HT1080 (cell line): ENCODE measurements at regions not wholly inside any gene's neighbourhood (a gene's known extent, or its start where the extent isn't known, plus 50 kb on each side); places are given as distances from the start of the nearest gene placed in this dataset.
"Not testable (repeated sequence)": the region's sequence is repeated elsewhere in the genome, so short reads cannot be mapped to it uniquely, and the experiment has no call there.

ENCODE experiments used
- DNase-seq: peaks from one replicate; pipeline ENCODE4 v3.0.0-alpha.2; 2015; ENCODE audit warnings: low read depth

- DNase-seq = no peak
These were observed 291.2 kb downstream of the TEX29 start for GRCh38 chr13:111611651-111612050.

- no peak for DNase-seq
These were observed 292.4 kb downstream of the TEX29 start for GRCh38 chr13:111612886-111613285.

DNA sequence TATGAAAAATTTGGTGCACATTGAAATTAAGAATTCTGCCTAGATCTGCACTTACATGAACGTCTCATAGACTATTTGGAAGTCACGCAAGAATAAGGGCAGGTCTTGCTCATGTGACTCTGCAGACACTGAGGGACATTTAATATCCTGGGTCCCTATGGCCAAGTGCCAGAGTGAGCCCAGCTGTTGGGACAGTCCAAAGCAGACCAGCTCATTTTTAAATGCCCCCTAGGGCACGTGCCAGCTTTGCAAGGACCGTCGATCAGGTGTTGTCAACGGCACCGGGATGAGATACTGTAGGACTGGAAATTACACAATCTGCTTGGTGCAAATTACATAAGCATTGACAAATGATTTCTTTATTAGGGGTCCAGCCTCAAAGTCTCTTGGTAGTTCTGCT is 293.6 kb downstream of the TEX29 start:
- no peak for DNase-seq

- no peak for DNase-seq
These were observed 294.2 kb downstream of the TEX29 start for GRCh38 chr13:111614613-111615012.

GRCh38 chr13:111616203-111616602 is 295.8 kb downstream of the TEX29 start:
- no peak for DNase-seq

GRCh38 chr13:111620166-111620565 is 299.7 kb downstream of the TEX29 start:
- no peak for DNase-seq

DNA sequence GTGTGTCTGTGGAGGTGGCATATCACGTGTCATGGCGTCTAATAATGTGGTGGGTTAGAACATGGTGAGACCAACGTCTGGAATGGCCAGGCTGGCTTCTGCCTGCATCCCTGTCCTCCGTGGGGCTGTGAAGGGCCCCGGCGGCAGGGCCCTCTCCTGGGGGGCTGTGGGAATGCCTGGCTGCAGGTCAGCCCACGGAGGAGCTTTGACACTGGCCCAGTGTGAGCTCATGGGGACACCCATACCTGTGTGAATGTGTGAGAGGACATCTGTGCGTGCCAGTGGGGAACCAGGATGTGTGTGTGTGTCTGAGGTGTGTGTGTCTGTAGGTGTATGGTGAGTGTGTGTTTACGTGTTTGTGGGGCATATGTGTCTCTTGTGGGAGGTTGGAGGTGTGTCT is 300.1 kb downstream of the TEX29 start:
- DNase-seq = no peak

GRCh38 chr13:111621164-111621563 is 300.7 kb downstream of the TEX29 start:
- DNase-seq = no peak

- no peak for DNase-seq
These were observed 301.6 kb downstream of the TEX29 start for GRCh38 chr13:111622051-111622531.

DNA sequence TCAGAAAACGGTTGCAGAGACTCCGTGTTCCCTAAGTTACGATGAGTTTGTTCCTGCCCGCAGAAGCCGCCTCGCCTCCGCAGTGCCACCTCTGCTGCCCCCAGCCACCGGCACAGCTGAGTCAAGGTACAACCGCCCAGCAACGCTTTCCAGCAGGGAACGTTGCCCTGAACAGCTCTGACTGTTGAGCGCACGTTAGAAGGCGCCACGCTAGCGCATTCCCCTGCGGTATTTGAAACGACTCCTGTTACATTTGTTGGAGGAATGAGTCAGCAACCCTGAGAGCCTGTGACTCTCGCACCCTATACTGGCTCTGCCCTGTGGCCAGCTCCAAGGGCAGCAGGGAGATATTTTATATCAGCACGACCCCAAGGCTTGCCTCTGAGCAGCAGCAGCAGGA is 302.8 kb downstream of the TEX29 start:
- peak; percentile 52 for DNase-seq

GRCh38 chr13:111623743-111624505 is 303.5 kb downstream of the TEX29 start:
- no peak for DNase-seq

GRCh38 chr13:111625526-111626315 is 305.3 kb downstream of the TEX29 start:
- DNase-seq = no peak

DNA sequence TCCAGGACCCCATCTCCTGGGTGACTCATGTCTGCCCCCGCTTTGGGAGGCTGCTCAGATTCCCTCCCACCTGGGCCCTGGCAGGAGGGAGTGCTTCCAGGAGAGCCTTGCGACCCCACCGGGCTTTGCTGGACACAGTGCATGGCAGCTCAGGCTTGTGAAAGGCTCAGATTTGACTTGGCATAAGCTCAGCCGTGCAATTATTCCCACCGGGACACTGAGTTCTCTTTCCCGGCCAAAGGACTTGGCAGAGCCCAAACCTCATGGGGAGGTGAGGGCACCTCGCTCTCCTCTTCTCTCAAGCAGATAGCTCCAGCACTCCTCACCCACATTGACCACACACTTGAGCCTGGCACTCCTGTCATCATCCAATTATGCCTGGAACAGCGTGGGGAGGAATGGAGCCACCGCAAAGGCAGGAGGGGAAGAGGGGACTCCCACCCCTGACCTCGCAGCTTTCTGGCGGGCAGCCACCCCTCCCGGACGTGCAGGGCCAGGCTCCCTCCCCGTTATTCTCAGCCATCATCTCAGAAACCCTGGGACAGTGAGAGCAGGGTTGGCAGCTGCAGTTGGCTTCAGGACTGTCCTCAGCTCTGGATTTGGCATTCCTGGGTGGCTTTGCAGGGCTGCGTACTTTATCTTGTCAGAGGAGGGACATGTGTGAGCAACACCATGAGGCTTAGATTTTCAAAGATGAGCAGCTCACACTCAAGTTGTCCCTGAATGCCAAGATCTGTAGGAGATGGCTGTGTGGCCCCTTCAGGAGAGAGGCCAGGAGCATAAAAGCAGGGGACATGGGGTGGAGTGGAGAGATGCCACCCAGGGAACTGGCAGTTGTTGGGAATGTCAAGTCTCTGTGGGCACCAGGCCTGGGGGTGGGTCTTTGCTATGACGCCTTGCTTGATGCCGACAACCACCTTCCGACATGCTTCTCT is 306.2 kb downstream of the TEX29 start:
- no peak for DNase-seq

- no peak for DNase-seq
These were observed 307.2 kb downstream of the TEX29 start for GRCh38 chr13:111627596-111627995.

GRCh38 chr13:111629016-111629415 is 308.6 kb downstream of the TEX29 start:
- no peak for DNase-seq

GRCh38 chr13:111629457-111629856 is 309.0 kb downstream of the TEX29 start:
- no peak for DNase-seq

DNA sequence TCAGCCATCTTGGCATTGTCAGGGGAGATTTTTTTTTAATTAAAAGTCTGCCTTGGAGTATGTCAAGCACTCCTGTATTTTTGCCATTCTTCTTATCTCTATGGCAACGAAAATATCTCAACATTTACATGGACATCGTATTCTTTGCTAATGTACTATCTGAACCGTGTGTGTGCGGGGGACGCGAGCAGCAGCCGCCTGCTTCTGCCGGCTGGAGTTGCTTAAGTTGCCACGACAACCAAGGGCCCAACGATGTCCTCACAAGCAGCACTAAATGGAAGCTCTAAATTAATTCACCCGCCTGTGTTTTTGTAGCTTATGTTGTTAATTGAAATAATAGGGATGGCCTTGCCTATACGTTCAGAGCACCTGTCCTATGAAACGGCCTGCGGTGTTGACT is 309.5 kb downstream of the TEX29 start:
- no peak for DNase-seq

DNA sequence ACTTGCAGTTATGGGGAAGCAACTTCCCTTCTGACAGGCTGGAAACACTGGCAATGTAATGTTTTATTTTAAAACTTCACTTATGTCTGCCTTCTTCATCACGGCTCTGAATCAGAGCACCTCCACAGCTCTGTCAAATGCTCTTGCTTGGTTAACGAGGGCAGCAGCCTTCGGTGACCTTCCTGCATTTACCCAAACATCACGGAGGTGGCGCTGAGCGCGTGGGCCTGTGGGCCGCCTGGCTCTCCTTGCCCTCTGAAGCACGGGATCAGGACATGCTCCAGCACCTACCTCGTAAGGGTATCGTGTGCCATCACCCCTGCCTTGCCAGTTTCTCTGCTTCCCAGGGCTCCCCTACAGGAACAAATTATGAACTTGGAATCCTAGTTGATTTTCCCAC is 310.0 kb downstream of the TEX29 start:
- no peak for DNase-seq

GRCh38 chr13:111631271-111631670 is 310.8 kb downstream of the TEX29 start:
- DNase-seq = not testable (repeated sequence)

DNA sequence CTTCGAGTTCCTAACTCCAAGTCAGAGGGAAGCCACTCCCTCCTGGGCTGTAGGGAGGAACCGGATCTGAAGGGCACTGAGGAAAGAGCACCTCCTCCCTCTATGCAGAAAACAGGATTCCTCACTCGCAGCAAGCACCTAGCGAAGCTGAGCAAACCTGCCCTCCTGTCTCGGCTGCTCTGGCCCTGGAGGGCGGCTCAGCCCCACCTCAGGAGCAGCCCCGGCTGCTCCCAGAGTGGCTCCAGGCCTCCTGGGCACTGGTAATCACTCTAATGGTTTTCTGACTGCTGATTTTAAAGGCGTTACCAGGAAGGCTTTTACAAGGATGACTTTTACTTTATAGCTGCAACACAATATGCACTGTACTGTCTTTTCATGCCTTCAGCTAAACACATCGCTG is 312.5 kb downstream of the TEX29 start:
- no peak for DNase-seq

DNA sequence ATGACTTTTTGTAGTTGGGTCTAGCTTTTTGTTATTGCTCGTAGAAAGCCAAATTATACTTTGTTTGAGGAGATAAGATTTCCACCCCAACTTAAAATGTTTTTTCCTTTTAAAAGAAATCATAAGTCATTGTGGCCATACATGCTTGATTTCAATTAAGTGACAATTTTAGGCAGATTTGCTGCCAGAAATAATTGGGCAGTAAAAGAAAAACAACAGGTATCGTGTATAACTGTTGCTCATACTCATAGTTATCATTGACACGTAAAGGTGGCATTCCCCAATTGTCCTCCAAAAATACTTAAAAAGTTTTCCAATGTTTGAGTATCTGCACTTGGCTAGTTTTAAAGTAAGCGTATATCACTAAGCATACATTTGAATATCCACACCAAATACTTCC is 313.0 kb downstream of the TEX29 start:
- DNase-seq = no peak

DNA sequence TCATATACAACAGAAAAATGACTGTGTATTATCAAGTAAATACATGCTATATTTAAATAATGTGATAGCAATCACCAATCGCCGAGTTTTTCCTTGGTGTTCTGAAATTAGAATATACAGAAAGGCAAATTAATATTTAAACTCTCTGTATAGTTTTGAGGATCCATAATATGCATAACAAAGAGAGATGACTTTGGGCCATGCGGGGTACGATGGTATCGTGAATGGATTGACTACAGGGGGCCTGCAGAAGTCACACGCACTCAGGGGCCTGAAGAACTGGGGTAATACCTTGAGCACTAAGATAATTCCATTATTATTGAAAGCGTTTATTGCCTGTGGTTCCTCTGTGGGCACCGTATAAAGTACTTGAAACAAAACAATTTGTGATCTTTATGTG is 314.0 kb downstream of the TEX29 start:
- DNase-seq = no peak
